AG09319 (cell line): ENCODE measurements at regions not wholly inside any gene's neighbourhood (a gene's known extent, or its start where the extent isn't known, plus 50 kb on each side); places are given as distances from the start of the nearest gene placed in this dataset.
"Not testable (repeated sequence)": the region's sequence is repeated elsewhere in the genome, so short reads cannot be mapped to it uniquely, and the experiment has no call there.

Experiments
- DNase-seq: peaks from one replicate; pipeline ENCODE4 v3.0.0-alpha.2; 2010; ENCODE audit warnings: low read depth; ENCODE audit errors: extremely low read depth
- TF ChIP-seq, protein P1 (sequence below): IDR thresholded peaks from 2 replicates; pipeline ENCODE4 v1.5.1; 2011; ENCODE audit warnings: low read depth, mild to moderate bottlenecking, inconsistent platforms, low read length, moderate library complexity

DNA sequence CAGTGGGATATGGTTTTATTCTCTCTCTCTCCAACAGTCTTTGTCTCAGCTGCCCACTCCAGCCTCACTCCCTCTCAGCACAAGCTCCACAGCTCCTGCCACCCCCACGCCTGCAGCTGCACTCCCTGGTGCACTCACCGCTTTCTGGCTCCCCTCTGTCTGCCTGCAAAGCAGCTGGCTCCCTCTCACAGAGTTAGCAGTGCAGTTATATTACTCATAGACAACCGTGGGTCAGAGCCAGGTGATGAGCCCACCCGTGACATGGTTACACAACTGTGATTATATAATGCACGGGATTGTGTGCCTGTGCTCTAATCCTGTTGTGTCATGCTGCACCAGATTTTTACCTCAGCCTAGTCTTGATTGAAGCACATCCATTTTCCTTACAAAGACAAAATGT lies 276.9 kb upstream of the CHAC2 start:
- no peak for DNase-seq
- TF ChIP-seq, protein P1, sequence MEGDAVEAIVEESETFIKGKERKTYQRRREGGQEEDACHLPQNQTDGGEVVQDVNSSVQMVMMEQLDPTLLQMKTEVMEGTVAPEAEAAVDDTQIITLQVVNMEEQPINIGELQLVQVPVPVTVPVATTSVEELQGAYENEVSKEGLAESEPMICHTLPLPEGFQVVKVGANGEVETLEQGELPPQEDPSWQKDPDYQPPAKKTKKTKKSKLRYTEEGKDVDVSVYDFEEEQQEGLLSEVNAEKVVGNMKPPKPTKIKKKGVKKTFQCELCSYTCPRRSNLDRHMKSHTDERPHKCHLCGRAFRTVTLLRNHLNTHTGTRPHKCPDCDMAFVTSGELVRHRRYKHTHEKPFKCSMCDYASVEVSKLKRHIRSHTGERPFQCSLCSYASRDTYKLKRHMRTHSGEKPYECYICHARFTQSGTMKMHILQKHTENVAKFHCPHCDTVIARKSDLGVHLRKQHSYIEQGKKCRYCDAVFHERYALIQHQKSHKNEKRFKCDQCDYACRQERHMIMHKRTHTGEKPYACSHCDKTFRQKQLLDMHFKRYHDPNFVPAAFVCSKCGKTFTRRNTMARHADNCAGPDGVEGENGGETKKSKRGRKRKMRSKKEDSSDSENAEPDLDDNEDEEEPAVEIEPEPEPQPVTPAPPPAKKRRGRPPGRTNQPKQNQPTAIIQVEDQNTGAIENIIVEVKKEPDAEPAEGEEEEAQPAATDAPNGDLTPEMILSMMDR, result no peak

DNA sequence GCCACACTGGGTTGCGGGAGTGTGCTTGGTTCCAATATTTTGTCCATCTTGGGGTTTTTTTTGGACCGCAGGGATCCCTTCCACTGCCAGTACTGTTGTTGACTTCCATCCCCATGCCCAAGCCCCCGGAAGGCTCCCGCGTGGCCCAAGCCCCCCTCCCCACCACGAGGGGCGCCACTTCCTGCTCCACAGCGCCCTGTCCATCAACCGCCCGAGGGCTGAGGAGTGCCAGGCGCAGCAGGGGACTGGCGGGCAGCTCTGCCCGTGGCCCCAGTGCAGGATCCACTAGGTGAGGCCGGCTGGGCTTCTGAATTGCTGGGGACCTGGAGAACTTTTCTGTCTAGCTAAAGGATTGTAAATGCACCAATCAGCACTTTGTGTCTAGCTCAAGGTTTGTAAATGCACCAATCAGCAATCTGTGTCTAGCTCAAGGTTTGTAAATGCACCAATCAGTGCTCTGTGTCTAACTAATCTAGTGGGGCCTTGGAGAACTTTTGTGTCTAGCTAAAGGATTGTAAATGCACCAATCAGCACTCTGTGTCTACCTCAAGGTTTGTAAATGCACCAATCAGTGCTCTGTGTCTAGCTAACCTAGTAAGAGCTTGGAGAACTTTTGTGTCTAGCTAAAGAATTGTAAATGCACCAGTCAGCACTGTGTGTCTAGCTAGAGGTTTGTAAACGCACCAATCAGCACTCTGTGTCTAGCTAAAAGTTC lies 281.3 kb upstream of the CHAC2 start:
- DNase-seq, result not testable (repeated sequence)

DNA sequence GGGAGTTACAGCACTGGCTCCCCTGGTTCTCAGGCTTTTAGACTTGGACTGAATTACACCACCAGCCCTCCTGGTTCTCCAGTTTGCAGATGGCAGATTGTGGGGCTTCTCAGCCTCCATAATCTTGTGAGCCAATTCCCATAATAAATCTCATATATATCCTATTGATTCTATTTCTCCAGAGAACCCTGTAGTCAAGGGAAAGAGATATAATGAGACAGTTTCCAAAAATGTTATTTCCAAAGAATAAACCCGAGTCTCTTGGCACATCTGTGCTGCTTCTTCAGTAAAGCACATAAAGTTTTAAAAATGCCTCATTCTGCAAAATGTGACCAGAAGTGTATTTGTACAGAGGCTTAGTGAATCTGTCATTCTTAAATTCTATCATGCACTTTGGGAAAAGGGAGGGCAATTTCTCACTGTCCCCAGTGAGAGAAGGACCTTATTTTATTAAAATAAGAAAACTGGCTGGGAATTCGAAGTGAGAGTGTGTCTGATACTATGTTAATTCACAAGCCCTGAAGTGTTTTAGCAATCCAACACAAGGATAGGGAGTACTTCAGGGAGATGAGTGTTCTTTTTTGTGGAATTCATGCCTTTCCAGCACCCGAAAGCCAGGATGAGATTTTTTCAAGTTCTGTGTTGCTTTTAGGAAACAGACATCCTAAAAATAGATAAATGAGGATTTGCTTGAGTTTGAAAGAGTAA lies 282.4 kb upstream of the CHAC2 start:
- no peak for DNase-seq
- TF ChIP-seq, protein P1, result no peak

DNA sequence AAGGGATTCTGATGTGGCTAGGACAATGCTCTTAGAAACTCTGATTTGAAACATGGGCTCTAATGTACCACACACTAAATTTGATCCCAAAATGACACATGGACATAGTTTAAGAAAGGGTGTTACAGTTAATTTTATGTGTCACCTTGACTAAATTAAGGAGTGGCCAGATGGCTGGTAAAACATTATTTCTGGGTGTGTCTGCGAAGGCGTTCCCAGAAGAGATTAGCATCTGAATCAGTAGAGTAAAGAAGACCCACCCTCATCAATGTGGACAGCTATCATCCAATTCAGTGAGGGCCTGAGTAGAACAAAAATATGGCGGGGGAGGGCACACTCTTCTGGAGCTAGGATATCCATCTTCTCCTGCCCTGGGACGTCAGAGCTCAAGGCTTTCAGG lies 283.1 kb upstream of the CHAC2 start:
- TF ChIP-seq, protein P1, result no peak
- no peak for DNase-seq

DNA sequence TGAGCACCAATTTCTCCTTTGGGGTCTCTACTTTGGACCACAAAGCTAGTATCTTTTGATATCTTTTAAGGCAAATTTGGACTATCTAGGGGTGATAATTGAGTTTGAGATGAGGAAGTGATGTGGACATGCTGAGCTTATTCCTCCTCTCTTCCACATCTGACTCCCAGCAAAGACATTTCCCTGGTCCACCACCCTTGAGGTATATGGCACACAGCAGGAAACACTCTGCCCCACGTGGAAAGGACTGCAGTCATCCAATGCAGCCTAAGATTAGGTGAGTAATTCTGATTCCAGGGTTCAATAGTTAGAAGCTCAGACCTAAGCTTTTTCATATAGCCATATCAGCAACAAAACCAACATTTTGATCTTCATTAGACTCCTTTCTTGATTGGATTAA lies 290.1 kb upstream of the CHAC2 start:
- no peak for DNase-seq
- TF ChIP-seq, protein P1, result no peak

DNA sequence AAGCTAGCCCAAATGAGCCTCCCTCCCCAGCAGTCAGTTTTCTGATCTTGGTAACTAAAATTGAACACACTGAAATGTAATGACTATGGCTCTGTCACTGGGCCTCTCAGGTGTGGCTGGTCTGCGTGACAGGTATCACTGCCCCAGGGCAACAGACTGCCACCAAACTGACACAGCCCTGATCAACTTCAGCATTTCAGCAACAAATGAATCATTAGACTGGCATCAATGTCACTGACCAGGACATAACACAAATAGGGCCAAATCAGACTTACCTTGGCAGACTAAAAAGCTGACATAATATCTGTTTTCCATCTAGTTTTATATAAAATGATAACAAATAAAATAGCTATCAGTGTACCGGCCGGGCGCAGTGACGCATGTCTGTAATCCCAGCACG lies 290.8 kb upstream of the CHAC2 start:
- DNase-seq, result no peak
- TF ChIP-seq, protein P1, result no peak

DNA sequence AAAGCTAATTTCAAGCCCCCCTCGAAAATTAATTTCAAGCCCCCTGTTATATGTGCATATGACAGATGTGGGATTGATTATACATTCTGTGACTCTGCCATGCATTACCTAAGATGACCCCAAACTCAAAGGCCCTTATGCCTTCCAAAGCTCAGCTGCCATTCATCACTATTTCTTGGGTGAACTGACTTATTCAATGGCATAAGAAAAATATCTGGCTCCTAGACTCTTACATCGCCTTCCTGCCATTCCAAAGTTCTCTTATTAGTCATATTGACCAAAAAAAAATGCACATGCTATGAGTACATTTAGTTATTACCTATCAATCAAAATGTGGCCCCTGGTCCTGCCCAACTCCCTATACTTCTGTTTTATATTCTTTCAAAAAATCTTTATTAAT lies 291.8 kb upstream of the CHAC2 start:
- no peak for DNase-seq

More for the DNA sequence above, 291.8 kb upstream of the CHAC2 start:
- TF ChIP-seq, protein P1, result no peak
